Right kidney (tissue), 1 donor: ENCODE measurements at regions not wholly inside any gene's neighbourhood (a gene's known extent, or its start where the extent isn't known, plus 50 kb on each side); places are given as distances from the start of the nearest gene placed in this dataset.

Experiments used
- DNase-seq: peaks from one replicate; pipeline ENCODE4 v3.0.0-alpha.2; 2016

GRCh38 chr7:67765481-67766175, 769.0 kb downstream of the TYW1 start:
- no peak for DNase-seq

- no peak for DNase-seq
These were observed 770.3 kb downstream of the TYW1 start for GRCh38 chr7:67766906-67767410.

GRCh38 chr7:67771846-67772605, 775.4 kb downstream of the TYW1 start:
- DNase-seq: no peak

GRCh38 chr7:67773081-67773480, 776.4 kb downstream of the TYW1 start:
- peak; percentile 19 for DNase-seq

- no peak for DNase-seq
These were observed 780.5 kb downstream of the TYW1 start for GRCh38 chr7:67777119-67777518.

- no peak for DNase-seq
These were observed 785.2 kb downstream of the TYW1 start for GRCh38 chr7:67781841-67782240.

GRCh38 chr7:67786021-67786420, 789.4 kb downstream of the TYW1 start:
- no peak for DNase-seq

GRCh38 chr7:67788669-67789068, 792.0 kb downstream of the TYW1 start:
- no peak for DNase-seq

- DNase-seq: no peak
These were observed 795.3 kb downstream of the TYW1 start for GRCh38 chr7:67791918-67792317.

GRCh38 chr7:67794544-67794943, 797.9 kb downstream of the TYW1 start:
- no peak for DNase-seq

GRCh38 chr7:67803789-67804188, 807.2 kb downstream of the TYW1 start:
- DNase-seq: no peak

GRCh38 chr7:67805921-67806471, 809.4 kb downstream of the TYW1 start:
- DNase-seq: no peak

GRCh38 chr7:67807826-67808225, 811.2 kb downstream of the TYW1 start:
- DNase-seq: no peak

- no peak for DNase-seq
These were observed 813.0 kb downstream of the TYW1 start for GRCh38 chr7:67809586-67809985.

- DNase-seq: no peak
These were observed 817.1 kb downstream of the TYW1 start for GRCh38 chr7:67813621-67814292.

GRCh38 chr7:67817481-67817880, 820.8 kb downstream of the TYW1 start:
- DNase-seq: no peak

GRCh38 chr7:67821116-67821515, 824.5 kb downstream of the TYW1 start:
- no peak for DNase-seq

GRCh38 chr7:67823345-67823744, 826.7 kb downstream of the TYW1 start:
- DNase-seq: no peak

- DNase-seq: no peak
These were observed 828.7 kb downstream of the TYW1 start for GRCh38 chr7:67825356-67825755.

- DNase-seq: no peak
These were observed 845.3 kb downstream of the TYW1 start for GRCh38 chr7:67841896-67842295.

GRCh38 chr7:67842571-67842970, 845.9 kb downstream of the TYW1 start:
- no peak for DNase-seq

- DNase-seq: no peak
These were observed 846.5 kb downstream of the TYW1 start for GRCh38 chr7:67843001-67843565.

GRCh38 chr7:67843615-67844014, 847.0 kb downstream of the TYW1 start:
- DNase-seq: no peak
